Prostate gland (tissue), 2 donors: ENCODE measurements at regions not wholly inside any gene's neighbourhood (a gene's known extent, or its start where the extent isn't known, plus 50 kb on each side); places are given as distances from the start of the nearest gene placed in this dataset.

Source experiments
- CTCF ChIP-seq, 4 experiments: fragments of 200-600 bp in 2 of 4; fragments of 450-650 bp in 2 of 4; sonication (generic) in 2 of 4; IDR thresholded peaks; 1 replicate in 3 of 4; 2 replicates in 1 of 4; pipeline ENCODE4 v1.5.1; 2016 to 2019; ENCODE audit warnings: antibody characterized with exemption in 4 of 4, mild to moderate bottlenecking in 2 of 4, moderate library complexity in 2 of 4
- POLR2A ChIP-seq: fragments of 450-650 bp; IDR thresholded peaks from one replicate; pipeline ENCODE4 v1.6.1; 2016; ENCODE audit warnings: antibody characterized with exemption, mild to moderate bottlenecking
- POLR2AphosphoS5 ChIP-seq: sonication (generic); formaldehyde crosslinking; IDR thresholded peaks from one replicate; pipeline ENCODE4 v1.6.1; 2017; ENCODE audit warnings: antibody characterized with exemption

- TF ChIP-seq POLR2A (no peak), POLR2AphosphoS5 (no peak), CTCF (IDR thresholded peaks at IDR 0.05) (no peak)
These were observed 152.6 kb downstream of the CRLF2 start for GRCh38 chrX:1059576-1060561.
